ENCODE measurements at regions not wholly inside any gene's neighbourhood (a gene's known extent, or its start where the extent isn't known, plus 50 kb on each side); places are given as distances from the start of the nearest gene placed in this dataset.

DNA sequence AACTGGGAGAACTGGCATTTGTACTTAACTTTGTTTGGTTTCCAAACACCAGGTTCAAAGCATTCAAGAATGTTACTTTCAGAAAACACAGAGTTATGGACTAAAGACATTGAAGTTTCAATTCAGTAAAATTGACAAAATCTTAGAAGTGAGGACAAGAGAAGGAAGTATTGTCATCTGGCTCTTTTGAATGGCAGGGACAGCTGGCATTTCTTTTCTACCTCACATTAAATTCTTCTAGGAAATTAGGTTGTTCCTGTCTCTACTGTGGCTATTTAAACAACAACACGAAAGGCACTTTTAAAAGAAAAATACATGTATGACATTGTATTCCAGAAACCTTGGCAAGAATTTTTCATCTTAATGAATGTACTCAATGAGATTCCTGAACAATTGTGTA lies 600.0 kb upstream of the CA10 start:
- in situ Hi-C loops (cut with HindIII; ENCODE audit: low pct_ligation_motif_present, low sequenced_read_pairs): no loop called here
- no peaks in the 10 kb centered on the region for H3K27me3 ChIP-seq (replicated peaks)
- H3K27ac ChIP-seq: no peak overlapping the region
- DNase-seq: no peak
- TF ChIP-seq, protein P1, sequence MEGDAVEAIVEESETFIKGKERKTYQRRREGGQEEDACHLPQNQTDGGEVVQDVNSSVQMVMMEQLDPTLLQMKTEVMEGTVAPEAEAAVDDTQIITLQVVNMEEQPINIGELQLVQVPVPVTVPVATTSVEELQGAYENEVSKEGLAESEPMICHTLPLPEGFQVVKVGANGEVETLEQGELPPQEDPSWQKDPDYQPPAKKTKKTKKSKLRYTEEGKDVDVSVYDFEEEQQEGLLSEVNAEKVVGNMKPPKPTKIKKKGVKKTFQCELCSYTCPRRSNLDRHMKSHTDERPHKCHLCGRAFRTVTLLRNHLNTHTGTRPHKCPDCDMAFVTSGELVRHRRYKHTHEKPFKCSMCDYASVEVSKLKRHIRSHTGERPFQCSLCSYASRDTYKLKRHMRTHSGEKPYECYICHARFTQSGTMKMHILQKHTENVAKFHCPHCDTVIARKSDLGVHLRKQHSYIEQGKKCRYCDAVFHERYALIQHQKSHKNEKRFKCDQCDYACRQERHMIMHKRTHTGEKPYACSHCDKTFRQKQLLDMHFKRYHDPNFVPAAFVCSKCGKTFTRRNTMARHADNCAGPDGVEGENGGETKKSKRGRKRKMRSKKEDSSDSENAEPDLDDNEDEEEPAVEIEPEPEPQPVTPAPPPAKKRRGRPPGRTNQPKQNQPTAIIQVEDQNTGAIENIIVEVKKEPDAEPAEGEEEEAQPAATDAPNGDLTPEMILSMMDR (IDR thresholded peaks at IDR 0.05; ENCODE audit: low read depth, low read length, missing control alignments): no peak
- H3K36me3 ChIP-seq (replicated peaks): no peaks in the 10 kb centered on the region
- H3K4me3 ChIP-seq (ENCODE audit: low read depth, low read length): no peak overlapping the region

DNA sequence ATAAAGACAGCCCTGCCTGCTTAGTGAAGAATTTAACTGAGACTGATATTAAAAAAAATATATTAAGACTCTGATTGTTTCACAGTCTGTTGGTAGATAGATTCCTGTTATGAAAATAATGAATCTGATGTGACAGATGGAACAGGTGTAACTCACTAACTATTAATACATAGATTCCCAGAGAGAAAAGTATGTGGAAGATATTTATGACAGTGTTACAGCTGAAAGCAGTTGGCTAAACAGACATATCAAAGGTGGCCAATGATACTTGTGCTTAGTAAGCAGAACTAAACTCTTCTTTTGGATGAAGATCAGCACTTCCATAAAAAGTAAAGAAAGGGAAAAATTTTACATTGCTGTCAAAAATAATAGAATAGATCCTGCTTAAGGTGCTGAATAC lies 598.2 kb upstream of the CA10 start:
- in situ Hi-C loops (cut with HindIII; ENCODE audit: low pct_ligation_motif_present, low sequenced_read_pairs): no loop called here
- no peak overlapping the region for H3K27ac ChIP-seq
- no peaks in the 10 kb centered on the region for H3K27me3 ChIP-seq (replicated peaks)
- TF ChIP-seq, protein P1 (IDR thresholded peaks at IDR 0.05; ENCODE audit: low read depth, low read length, missing control alignments): no peak
- H3K4me3 ChIP-seq (ENCODE audit: low read depth, low read length): no peak overlapping the region
- no peak for DNase-seq
- no peaks in the 10 kb centered on the region for H3K36me3 ChIP-seq (replicated peaks)

DNA sequence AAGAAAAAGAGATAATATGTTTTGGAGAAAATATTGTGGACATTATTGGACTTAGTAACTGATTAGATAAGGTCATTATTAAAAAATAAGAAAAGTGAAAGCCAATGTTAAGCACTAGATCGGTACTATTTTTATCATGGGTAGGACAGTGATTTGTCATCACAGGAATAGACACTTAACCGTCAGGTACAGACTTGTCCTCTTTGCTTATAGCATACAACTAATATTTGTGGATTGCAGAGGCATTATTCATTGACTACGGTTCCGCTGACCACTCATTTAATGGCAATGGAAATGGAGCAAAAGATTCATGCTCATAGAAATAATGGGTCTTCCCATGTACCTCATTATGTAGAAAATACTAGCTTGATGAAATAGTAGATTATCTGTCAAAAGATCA lies 596.3 kb upstream of the CA10 start:
- in situ Hi-C loops (cut with HindIII; ENCODE audit: low pct_ligation_motif_present, low sequenced_read_pairs): no loop called here
- no peak for DNase-seq
- Histone ChIP-seq H3K36me3 (replicated peaks) (no peaks in the 10 kb centered on the region), H3K27ac (no peak overlapping the region), H3K4me3 (ENCODE audit: low read depth, low read length) (no peak overlapping the region), H3K27me3 (replicated peaks) (no peaks in the 10 kb centered on the region)
- TF ChIP-seq, protein P1 (IDR thresholded peaks at IDR 0.05; ENCODE audit: low read depth, low read length, missing control alignments): no peak

DNA sequence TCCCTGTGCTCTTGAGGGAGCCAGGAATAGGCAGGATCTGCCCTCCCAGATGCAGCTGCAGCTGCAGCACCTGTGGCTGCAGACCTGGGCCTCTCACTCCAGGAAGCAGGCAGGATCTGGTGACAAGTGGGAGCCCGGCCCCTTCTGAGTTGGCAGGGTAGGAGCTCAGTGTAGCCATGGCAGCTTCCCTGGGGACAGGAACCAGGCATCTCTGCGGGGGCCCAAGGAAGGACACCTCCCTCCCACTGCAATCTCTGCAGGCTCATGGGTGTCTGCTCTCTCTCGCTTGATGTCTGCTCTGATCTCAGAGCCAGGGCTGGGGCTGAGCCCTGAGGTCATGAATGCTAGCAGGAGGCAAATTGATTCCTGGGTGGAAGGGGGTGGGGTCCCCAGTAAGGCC lies 592.5 kb upstream of the CA10 start:
- Histone ChIP-seq H3K36me3 (replicated peaks) (no peaks in the 10 kb centered on the region), H3K4me3 (ENCODE audit: low read depth, low read length) (no peak overlapping the region), H3K27me3 (replicated peaks) (no peaks in the 10 kb centered on the region), H3K27ac (no peak overlapping the region)
- DNase-seq: no peak
- TF ChIP-seq, protein P1 (IDR thresholded peaks at IDR 0.05; ENCODE audit: low read depth, low read length, missing control alignments): no peak
- in situ Hi-C loops (cut with HindIII; ENCODE audit: low pct_ligation_motif_present, low sequenced_read_pairs): no loop called here

DNA sequence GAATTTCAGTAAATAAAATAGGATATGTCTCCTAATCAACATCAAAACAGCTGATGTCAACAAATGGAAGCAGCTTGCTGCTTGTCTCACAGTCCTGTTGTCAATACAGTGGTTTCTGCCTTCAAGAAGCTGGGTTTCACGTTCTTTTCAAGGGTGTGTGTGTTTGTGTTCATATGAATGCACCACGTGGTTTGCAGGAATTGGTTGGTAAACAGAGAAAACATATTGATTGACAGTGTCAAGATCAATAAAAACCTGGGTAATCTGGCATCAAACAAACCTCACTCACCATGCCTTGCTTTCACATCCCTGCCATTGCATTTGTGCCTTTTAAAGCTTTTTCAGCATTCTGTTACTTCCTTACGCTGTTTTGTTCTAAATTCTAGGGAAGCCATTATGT lies 585.7 kb upstream of the CA10 start:
- no peak overlapping the region for H3K27ac ChIP-seq
- no peak overlapping the region for H3K4me3 ChIP-seq (ENCODE audit: low read depth, low read length)
- TF ChIP-seq, protein P1 (IDR thresholded peaks at IDR 0.05; ENCODE audit: low read depth, low read length, missing control alignments): no peak
- in situ Hi-C loops (cut with HindIII; ENCODE audit: low pct_ligation_motif_present, low sequenced_read_pairs): no loop called here
- H3K27me3 ChIP-seq (replicated peaks): no peaks in the 10 kb centered on the region
- H3K36me3 ChIP-seq (replicated peaks): no peaks in the 10 kb centered on the region
- DNase-seq: no peak

DNA sequence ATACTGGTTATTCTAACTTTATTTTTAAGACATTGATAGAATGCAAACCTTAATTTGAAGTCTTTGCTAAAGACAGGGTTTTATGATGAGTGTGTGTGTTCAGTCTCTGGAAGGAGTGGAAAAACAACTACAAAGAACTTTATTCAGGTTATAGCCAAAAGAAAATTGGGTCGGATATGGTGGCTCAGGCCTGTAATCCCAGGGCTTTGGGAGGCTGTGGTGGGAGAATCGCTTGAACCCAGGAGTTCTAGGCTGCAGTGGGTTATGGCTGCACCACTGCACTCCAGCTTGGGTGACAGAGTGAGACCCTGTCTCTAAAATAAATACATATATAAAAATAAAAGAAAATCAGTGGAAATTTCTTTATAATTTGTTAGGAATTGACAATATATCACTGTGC lies 581.5 kb upstream of the CA10 start:
- TF ChIP-seq, protein P1 (IDR thresholded peaks at IDR 0.05; ENCODE audit: low read depth, low read length, missing control alignments): no peak

More for the DNA sequence above, 581.5 kb upstream of the CA10 start:
- Histone ChIP-seq H3K27me3 (replicated peaks) (no peaks in the 10 kb centered on the region), H3K4me3 (ENCODE audit: low read depth, low read length) (no peak overlapping the region), H3K36me3 (replicated peaks) (no peaks in the 10 kb centered on the region), H3K27ac (no peak overlapping the region)
- no peak for DNase-seq
- in situ Hi-C loops (cut with HindIII; ENCODE audit: low pct_ligation_motif_present, low sequenced_read_pairs): no loop called here
